ENCODE measurements at regions not wholly inside any gene's neighbourhood (a gene's known extent, or its start where the extent isn't known, plus 50 kb on each side); places are given as distances from the start of the nearest gene placed in this dataset.

- H3K4me1 ChIP-seq (ENCODE audit: control insufficient read depth in 1 of 2, insufficient read depth in 2 of 2, low read length in 2 of 2): no peaks in the 10 kb centered on the region
- Mint-ChIP-seq H3K4me3 (no peak overlapping the region), H3K27me3 (ENCODE audit: low read depth in 3 of 3) (peaks cover 0 to 2% (median 0%) of the 10 kb centered on the region in 3 donors), H3K27ac (no peak overlapping the region), H3K4me1 (no peaks in the 10 kb centered on the region), H3K9me3 (peaks cover 0 to 1% (median 0%) of the 10 kb centered on the region in 7 donors), H3K36me3 (no peaks in the 10 kb centered on the region)
- H3K27me3 ChIP-seq (ENCODE audit: control insufficient read depth in 2 of 2, insufficient read depth in 2 of 2, low read length in 2 of 2): no peaks in the 10 kb centered on the region
- H3K4me3 ChIP-seq (replicated peaks in 1 of 3; ENCODE audit: low read depth in 2 of 3, low read length in 3 of 3): no peak overlapping the region
- intact Hi-C loops (cut with micrococcal nuclease): no loop called here
- H3K9ac ChIP-seq (ENCODE audit: insufficient read depth, low read length, poor library complexity, severe bottlenecking): no peak overlapping the region
- WGBS (ENCODE audit: insufficient coverage): 100% methylated on average over 1 of the region's 2 CpGs
- no peak overlapping the region for H2AFZ ChIP-seq (ENCODE audit: insufficient read depth, low read depth, low read length, poor library complexity, severe bottlenecking)
- no peak overlapping the region for H3K4me2 ChIP-seq (replicated peaks; ENCODE audit: extremely low read depth, low read length, poor library complexity, severe bottlenecking)
- H3K79me2 ChIP-seq (ENCODE audit: insufficient read depth, low read length): no peaks in the 10 kb centered on the region
- no peak overlapping the region for H3K27ac ChIP-seq (ENCODE audit: low read depth in 1 of 2, low read length in 2 of 2)
- no peak for TF ChIP-seq CTCF (IDR thresholded peaks at IDR 0.05)
- DNase-seq: no peak
- no peaks in the 10 kb centered on the region for H3K9me3 ChIP-seq (replicated peaks in 1 of 2; ENCODE audit: control insufficient read depth in 1 of 2, insufficient read depth in 1 of 2, low read length in 2 of 2)
- H4K20me1 ChIP-seq (ENCODE audit: insufficient read depth, low read length): no peaks in the 10 kb centered on the region
- H3K36me3 ChIP-seq (replicated peaks in 1 of 2; ENCODE audit: control insufficient read depth in 1 of 2, insufficient read depth in 2 of 2, low read length in 2 of 2): no peaks in the 10 kb centered on the region
These were observed 214.8 kb downstream of the COG6 start for GRCh38 chr13:39870197-39870747.

DNA sequence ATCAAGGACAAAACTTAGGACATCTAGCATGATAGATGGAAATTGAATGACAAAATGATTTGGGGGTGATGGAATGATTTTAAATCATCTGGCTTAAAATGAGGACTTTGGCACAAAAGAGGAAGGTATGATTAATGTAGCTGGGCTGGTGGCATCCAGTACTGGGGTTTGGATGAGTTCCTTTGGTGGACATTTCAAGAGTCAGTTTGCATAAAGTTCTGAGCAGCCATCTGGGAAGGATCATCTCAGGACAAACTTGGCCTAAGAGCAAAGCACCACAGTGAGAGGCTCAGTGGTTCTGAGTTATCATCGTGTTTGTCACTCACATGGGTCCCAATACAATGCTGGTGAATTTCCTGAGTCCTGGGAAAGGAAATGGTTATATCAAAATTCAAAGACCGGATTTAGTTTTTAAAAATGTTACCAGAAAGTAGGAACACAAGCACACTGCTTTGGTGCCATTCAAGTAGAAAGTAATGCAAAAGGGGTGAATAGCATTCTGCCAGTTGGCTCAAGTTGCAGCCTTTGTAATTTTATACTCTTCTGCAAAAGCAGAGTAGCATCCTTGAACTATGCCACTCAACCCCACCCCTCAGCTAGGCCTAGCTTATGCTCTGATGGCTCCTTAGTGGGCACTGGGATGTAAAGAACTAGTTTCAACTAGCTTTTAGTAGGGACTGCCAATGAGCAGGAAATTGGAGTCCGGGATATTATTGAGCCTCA is 219.0 kb downstream of the COG6 start:
- peaks cover 0 to 4% (median 0%) of the 10 kb centered on the region in 7 donors for H3K9me3 Mint-ChIP-seq
- no peaks in the 10 kb centered on the region for H3K4me1 ChIP-seq (ENCODE audit: control insufficient read depth in 1 of 2, insufficient read depth in 2 of 2, low read length in 2 of 2)
- no peaks in the 10 kb centered on the region for H3K27me3 ChIP-seq (ENCODE audit: control insufficient read depth in 2 of 2, insufficient read depth in 2 of 2, low read length in 2 of 2)
- intact Hi-C loops (cut with micrococcal nuclease): no loop called here
- H3K4me3 Mint-ChIP-seq: no peak overlapping the region
- no peaks in the 10 kb centered on the region for H4K20me1 ChIP-seq (ENCODE audit: insufficient read depth, low read length)
- peaks cover 0 to 4% (median 2%) of the 10 kb centered on the region in 3 donors for H3K27me3 Mint-ChIP-seq (ENCODE audit: low read depth in 3 of 3)
- no peak overlapping the region for H3K27ac ChIP-seq (ENCODE audit: low read depth in 1 of 2, low read length in 2 of 2)
- no peak overlapping the region for H2AFZ ChIP-seq (ENCODE audit: insufficient read depth, low read depth, low read length, poor library complexity, severe bottlenecking)
- 92% methylated on average over 2 of the region's 3 CpGs for WGBS (ENCODE audit: insufficient coverage)
- no peaks in the 10 kb centered on the region for H3K36me3 Mint-ChIP-seq
- H3K9ac ChIP-seq (ENCODE audit: insufficient read depth, low read length, poor library complexity, severe bottlenecking): no peak overlapping the region
- H3K79me2 ChIP-seq (ENCODE audit: insufficient read depth, low read length): no peaks in the 10 kb centered on the region
- no peaks in the 10 kb centered on the region for H3K36me3 ChIP-seq (replicated peaks in 1 of 2; ENCODE audit: control insufficient read depth in 1 of 2, insufficient read depth in 2 of 2, low read length in 2 of 2)
- DNase-seq: no peak
- H3K9me3 ChIP-seq (replicated peaks in 1 of 2; ENCODE audit: control insufficient read depth in 1 of 2, insufficient read depth in 1 of 2, low read length in 2 of 2): no peaks in the 10 kb centered on the region
- H3K4me3 ChIP-seq (replicated peaks in 1 of 3; ENCODE audit: low read depth in 2 of 3, low read length in 3 of 3): no peak overlapping the region
- H3K27ac Mint-ChIP-seq: no peak overlapping the region
- no peaks in the 10 kb centered on the region for H3K4me1 Mint-ChIP-seq
- no peak overlapping the region for H3K4me2 ChIP-seq (replicated peaks; ENCODE audit: extremely low read depth, low read length, poor library complexity, severe bottlenecking)
- TF ChIP-seq CTCF (IDR thresholded peaks at IDR 0.05): no peak
